ENCODE measurements at regions not wholly inside any gene's neighbourhood (a gene's known extent, or its start where the extent isn't known, plus 50 kb on each side); places are given as distances from the start of the nearest gene placed in this dataset.

DNA sequence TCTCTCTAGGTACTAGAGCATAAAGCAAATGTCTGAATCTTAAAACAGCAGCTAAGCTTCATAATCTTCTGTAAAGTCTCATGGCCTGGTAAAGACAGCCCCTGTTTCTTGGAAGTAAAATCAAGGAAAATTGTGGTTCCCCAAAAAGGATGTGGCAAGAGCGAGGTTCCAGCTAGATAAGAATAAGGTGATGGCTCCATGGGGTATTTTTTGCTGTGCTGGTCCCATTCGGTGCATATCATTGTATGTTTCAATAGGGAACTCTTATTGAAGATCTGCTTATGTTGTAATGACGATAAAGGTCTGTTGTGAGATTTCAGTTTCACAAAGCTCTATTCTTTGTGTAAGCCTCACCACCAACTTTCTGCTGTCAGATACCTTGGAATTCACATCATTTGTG, 316.9 kb upstream of the NOCT start:
- Mint-ChIP-seq H3K36me3 (ENCODE audit: insufficient read depth) (peaks cover 2% of the 10 kb centered on the region), H3K27me3 (peaks cover 24% of the 10 kb centered on the region), H3K4me1 (no peaks in the 10 kb centered on the region), H3K4me3 (no peak overlapping the region), H3K9me3 (no peaks in the 10 kb centered on the region), H3K27ac (ENCODE audit: low read depth) (no peak overlapping the region)
- ATAC-seq (replicated peaks; ENCODE audit: extremely low read depth, poor library complexity, severe bottlenecking): no peak
- DNase-seq (ENCODE audit: low spot score in 2 of 2): no peak

DNA sequence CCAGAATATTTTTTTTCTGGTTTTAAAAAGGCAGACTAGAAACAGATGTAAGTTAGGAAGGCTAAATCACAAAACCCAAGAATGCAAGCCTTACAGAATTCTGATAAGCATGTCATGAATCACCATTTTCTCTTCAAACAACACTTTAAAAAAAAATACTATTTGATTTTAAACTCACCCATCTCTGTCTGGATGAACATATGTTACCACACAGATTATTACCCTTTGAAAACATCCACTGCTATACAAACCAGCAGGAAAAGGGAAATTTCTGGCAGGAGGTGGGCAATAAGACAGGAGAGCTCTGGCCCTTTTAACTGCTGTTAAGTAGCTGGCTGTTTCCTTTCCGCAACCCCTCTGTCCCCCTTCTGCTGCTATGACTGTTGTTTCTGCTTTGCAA, 317.7 kb upstream of the NOCT start:
- Mint-ChIP-seq H3K27ac (ENCODE audit: low read depth) (no peak overlapping the region), H3K4me1 (no peaks in the 10 kb centered on the region), H3K9me3 (no peaks in the 10 kb centered on the region), H3K4me3 (no peak overlapping the region), H3K27me3 (peaks cover 24% of the 10 kb centered on the region), H3K36me3 (ENCODE audit: insufficient read depth) (peaks cover 2% of the 10 kb centered on the region)
- DNase-seq (ENCODE audit: low spot score in 2 of 2) (no peak), ATAC-seq (replicated peaks; ENCODE audit: extremely low read depth, poor library complexity, severe bottlenecking) (no peak)

DNA sequence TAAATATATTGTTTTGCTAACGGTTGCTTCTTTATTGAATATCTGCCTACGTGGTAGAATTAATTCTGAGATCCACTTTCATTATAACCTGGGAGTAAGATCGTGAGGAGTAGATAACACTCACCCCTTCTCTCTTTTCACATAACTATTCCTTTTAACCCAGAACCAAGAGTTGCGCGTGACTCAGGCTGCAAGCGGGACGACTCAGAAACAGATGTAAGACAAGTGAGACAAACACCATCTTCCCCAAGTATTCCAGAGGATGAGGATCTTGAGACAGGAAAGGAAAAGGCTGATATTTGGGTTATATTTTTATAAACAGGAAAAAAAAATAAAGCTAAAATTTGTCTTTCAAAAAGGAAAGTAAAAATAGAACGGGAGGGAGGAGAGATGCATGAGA, 318.8 kb upstream of the NOCT start:
- Mint-ChIP-seq H3K4me3 (no peak overlapping the region), H3K9me3 (no peaks in the 10 kb centered on the region), H3K27me3 (peaks cover 24% of the 10 kb centered on the region), H3K27ac (ENCODE audit: low read depth) (no peak overlapping the region), H3K4me1 (no peaks in the 10 kb centered on the region), H3K36me3 (ENCODE audit: insufficient read depth) (peaks cover 2% of the 10 kb centered on the region)
- no peak for ATAC-seq (replicated peaks; ENCODE audit: extremely low read depth, poor library complexity, severe bottlenecking)
- DNase-seq (ENCODE audit: low spot score in 2 of 2): no peak

DNA sequence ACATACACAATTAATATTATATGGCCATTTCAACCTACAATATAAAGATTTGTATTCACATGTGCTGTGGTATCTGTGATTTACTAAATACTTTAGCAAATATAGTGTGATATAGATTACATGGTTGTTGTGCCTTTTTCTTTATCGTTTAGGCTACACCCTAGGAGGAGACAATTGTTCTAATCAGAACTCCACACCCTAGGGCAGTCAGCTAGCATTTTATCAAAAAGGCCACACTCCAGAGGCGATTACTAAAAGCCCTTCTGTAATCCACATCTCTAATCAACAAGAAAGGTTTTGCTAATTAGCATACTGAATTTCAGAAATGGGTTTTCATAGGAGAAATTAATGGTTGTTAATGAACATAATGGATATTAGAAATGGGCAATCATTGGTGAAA, 319.5 kb upstream of the NOCT start:
- ATAC-seq (replicated peaks; ENCODE audit: extremely low read depth, poor library complexity, severe bottlenecking) (no peak), DNase-seq (ENCODE audit: low spot score in 2 of 2) (no peak)
- no peaks in the 10 kb centered on the region for H3K4me1 Mint-ChIP-seq
- H3K36me3 Mint-ChIP-seq (ENCODE audit: insufficient read depth): peaks cover 2% of the 10 kb centered on the region
- no peak overlapping the region for H3K27ac Mint-ChIP-seq (ENCODE audit: low read depth)
- H3K9me3 Mint-ChIP-seq: no peaks in the 10 kb centered on the region
- peaks cover 24% of the 10 kb centered on the region for H3K27me3 Mint-ChIP-seq
- no peak overlapping the region for H3K4me3 Mint-ChIP-seq

DNA sequence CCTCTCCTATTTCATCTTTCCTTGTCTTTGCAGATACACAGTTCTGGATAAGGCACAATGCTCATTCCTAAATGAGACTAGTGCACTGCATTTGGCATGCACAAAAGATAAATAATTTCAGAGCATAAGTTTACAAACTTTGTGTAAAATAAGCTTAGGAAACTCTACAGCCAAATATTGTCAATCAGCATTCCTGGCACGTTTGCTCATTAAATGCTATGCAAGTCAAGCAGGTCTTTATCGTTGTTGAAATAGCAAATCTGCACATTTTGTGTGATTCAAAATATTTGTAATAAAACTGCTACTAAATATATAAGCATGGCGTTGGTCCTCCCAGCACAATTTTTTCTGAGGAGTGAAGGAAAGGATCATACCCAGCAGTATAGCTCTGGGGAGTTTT, 322.1 kb upstream of the NOCT start:
- Mint-ChIP-seq H3K9me3 (no peaks in the 10 kb centered on the region), H3K4me1 (no peaks in the 10 kb centered on the region), H3K4me3 (no peak overlapping the region), H3K27me3 (peaks cover 30% of the 10 kb centered on the region), H3K27ac (ENCODE audit: low read depth) (no peak overlapping the region), H3K36me3 (ENCODE audit: insufficient read depth) (peaks cover 2% of the 10 kb centered on the region)
- no peak for ATAC-seq (replicated peaks; ENCODE audit: extremely low read depth, poor library complexity, severe bottlenecking)
- no peak for DNase-seq (ENCODE audit: low spot score in 2 of 2)

DNA sequence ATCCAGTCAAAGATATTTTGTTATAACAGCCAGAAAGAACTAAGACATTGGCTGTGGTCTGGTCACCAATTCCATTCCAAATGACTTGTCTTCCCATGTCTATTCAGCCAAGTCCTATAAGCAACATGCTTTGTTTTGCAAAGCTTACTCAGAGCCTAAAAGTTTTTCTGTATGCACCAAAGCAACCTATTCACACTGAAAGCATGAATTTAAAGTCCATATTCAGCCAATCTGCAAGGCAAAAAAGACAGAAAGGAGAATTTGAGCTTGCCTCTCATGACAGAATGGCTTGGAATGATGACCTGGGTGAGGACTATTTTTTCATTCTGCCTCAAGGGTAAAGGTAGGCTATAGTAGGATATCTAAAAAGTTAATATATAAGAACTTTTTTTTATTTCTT, 323.2 kb upstream of the NOCT start:
- peaks cover 37% of the 10 kb centered on the region for H3K27me3 Mint-ChIP-seq
- H3K4me1 Mint-ChIP-seq: no peaks in the 10 kb centered on the region
- ATAC-seq (replicated peaks; ENCODE audit: extremely low read depth, poor library complexity, severe bottlenecking) (no peak), DNase-seq (ENCODE audit: low spot score in 2 of 2) (no peak)
- peaks cover 2% of the 10 kb centered on the region for H3K36me3 Mint-ChIP-seq (ENCODE audit: insufficient read depth)
- H3K27ac Mint-ChIP-seq (ENCODE audit: low read depth): no peak overlapping the region
- H3K4me3 Mint-ChIP-seq: no peak overlapping the region
- H3K9me3 Mint-ChIP-seq: no peaks in the 10 kb centered on the region

DNA sequence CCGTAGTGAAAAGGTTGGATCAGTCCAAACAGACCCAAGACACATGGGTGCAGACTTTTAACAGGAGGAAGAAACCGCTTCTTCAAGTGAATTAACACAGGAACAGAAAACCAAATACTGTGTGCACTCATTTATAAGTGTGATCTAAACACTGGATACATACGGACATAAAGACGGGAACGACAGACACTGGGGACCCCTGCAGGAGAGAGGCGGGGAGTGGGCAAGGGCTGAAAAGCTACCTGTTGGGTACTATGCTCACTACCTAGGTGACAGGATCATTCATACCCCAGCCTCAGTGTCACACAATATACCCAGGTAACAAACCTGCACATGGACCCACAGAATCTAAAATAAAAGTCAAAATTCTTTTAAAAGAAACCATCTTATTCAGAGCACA, 326.0 kb upstream of the NOCT start:
- DNase-seq (ENCODE audit: low spot score in 2 of 2) (no peak), ATAC-seq (replicated peaks; ENCODE audit: extremely low read depth, poor library complexity, severe bottlenecking) (no peak)
- H3K4me3 Mint-ChIP-seq: no peak overlapping the region
- no peaks in the 10 kb centered on the region for H3K36me3 Mint-ChIP-seq (ENCODE audit: insufficient read depth)
- H3K9me3 Mint-ChIP-seq: no peaks in the 10 kb centered on the region
- no peak overlapping the region for H3K27ac Mint-ChIP-seq (ENCODE audit: low read depth)
- H3K27me3 Mint-ChIP-seq: peaks cover 34% of the 10 kb centered on the region
- H3K4me1 Mint-ChIP-seq: no peaks in the 10 kb centered on the region

DNA sequence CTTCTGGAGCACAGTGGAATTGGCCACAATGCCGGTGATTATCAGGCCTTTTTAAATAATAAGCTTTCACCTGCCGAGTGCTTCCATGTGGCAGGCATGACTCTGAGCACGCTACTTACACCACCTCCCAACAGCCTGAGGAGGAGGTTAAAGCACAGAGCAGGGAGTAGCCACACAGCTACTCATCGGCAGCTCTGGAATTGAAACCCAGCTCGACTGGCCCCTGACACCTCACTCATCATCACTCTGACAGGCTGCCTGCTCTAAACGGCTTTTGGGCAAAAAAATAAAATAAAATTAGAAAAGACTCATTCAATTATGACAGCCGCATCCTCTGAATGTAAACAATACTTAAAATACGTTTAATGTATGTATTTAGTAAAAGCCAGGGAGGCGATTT, 326.4 kb upstream of the NOCT start:
- Mint-ChIP-seq H3K9me3 (no peaks in the 10 kb centered on the region), H3K4me1 (no peaks in the 10 kb centered on the region), H3K27ac (ENCODE audit: low read depth) (no peak overlapping the region), H3K27me3 (peaks cover 31% of the 10 kb centered on the region), H3K4me3 (no peak overlapping the region), H3K36me3 (ENCODE audit: insufficient read depth) (no peaks in the 10 kb centered on the region)
- ATAC-seq (replicated peaks; ENCODE audit: extremely low read depth, poor library complexity, severe bottlenecking) (no peak), DNase-seq (ENCODE audit: low spot score in 2 of 2) (no peak)

DNA sequence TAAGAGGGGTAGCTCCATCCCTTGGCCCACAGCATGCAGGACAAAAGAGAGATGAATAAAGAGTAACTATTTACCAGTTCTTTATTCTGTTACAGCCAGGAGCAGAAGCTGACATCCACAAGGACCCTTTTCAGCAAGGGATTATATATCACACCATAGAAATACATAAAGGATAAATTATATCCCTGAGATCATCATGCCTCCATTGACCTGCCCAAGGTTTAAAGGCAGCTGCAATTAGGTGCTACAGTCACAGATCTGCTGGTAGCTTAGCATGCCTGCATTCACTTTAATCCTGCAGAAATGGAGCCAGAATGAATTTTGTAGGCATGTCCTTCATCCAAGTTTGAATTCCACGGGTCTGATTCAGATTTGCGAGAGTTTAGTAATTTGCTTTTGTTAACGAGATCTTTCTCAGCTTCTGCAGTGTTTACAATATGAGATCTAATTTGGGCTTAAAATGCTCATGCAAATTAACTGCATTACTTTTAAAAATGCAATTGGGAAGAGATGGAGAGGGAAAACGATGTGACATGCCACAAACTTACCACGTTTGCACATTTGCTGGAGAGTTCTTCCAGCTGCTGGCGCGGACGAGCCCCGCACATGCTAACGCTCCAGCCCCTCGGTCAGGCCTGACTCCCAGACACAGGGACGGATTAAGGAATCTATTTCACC, 327.0 kb upstream of the NOCT start:
- Mint-ChIP-seq H3K36me3 (ENCODE audit: insufficient read depth) (no peaks in the 10 kb centered on the region), H3K27me3 (peaks cover 31% of the 10 kb centered on the region), H3K9me3 (no peaks in the 10 kb centered on the region), H3K27ac (ENCODE audit: low read depth) (no peak overlapping the region), H3K4me1 (no peaks in the 10 kb centered on the region), H3K4me3 (no peak overlapping the region)
- no peak for DNase-seq (ENCODE audit: low spot score in 2 of 2)
- ATAC-seq (replicated peaks; ENCODE audit: extremely low read depth, poor library complexity, severe bottlenecking): no peak

DNA sequence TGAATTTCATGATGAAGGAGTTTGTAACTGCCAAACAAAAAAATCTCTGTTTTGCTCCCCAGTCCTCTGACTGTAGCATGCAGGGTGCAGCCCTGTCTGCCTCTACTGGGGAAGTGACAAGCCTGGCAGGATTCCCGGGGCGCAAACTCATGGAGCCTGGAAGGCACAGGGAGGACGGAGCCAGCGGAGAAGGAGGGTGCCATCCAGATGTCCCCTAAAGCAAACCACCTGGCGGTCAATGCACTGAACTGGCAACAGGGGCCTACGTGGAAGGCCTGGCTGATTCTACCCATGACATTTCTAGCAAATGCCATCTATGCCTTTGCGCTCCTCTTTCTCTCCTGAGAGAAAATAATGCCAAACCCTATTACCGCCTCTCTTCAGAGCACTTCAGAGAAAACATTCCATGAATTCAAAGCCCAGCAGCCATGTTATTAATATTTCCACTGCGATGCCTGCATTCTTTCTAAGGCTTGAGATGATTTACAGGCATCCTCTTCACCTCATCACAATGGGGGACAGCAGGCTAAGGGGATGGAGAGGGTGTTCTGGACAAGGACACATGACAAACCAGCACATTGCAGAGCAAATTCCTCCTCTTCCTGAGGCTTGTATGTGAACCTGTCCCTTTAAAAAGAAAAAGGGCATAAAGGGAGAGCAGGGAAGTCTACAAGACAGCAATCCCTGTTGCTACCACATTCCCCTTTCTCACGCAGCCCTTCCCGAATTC, 329.3 kb upstream of the NOCT start:
- no peaks in the 10 kb centered on the region for H3K9me3 Mint-ChIP-seq
- DNase-seq (ENCODE audit: low spot score in 2 of 2): no peak
- no peak overlapping the region for H3K4me3 Mint-ChIP-seq

DNA sequence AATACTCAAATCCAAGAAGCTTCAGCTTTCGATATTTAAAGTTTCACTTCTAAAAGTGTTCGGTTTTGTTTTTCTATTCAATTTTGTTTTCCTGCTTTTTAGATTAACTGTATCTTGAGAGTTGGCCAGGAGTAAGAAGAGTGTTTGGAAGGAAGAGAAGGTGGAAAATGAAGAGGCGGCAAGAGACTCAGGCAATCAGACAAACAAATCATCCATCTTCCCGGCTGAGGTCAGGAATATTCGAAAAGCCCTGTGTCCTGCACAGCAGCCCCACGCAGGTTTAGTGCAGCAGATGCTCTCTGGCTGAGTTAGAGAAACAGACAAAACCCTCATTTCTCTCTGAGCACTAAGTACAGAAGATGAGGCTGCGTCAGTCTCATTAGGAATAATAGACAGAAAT, 330.3 kb upstream of the NOCT start:
- Mint-ChIP-seq H3K27ac (ENCODE audit: low read depth) (no peak overlapping the region), H3K27me3 (peaks cover 44% of the 10 kb centered on the region), H3K4me1 (no peaks in the 10 kb centered on the region), H3K9me3 (no peaks in the 10 kb centered on the region), H3K36me3 (ENCODE audit: insufficient read depth) (no peaks in the 10 kb centered on the region), H3K4me3 (no peak overlapping the region)
- no peak for ATAC-seq (replicated peaks; ENCODE audit: extremely low read depth, poor library complexity, severe bottlenecking)
- no peak for DNase-seq (ENCODE audit: low spot score in 2 of 2)

More for the DNA sequence above, 329.3 kb upstream of the NOCT start:
- Mint-ChIP-seq H3K4me1 (no peaks in the 10 kb centered on the region), H3K27ac (ENCODE audit: low read depth) (no peak overlapping the region), H3K27me3 (peaks cover 44% of the 10 kb centered on the region), H3K36me3 (ENCODE audit: insufficient read depth) (no peaks in the 10 kb centered on the region)
- ATAC-seq (replicated peaks; ENCODE audit: extremely low read depth, poor library complexity, severe bottlenecking): no peak

DNA sequence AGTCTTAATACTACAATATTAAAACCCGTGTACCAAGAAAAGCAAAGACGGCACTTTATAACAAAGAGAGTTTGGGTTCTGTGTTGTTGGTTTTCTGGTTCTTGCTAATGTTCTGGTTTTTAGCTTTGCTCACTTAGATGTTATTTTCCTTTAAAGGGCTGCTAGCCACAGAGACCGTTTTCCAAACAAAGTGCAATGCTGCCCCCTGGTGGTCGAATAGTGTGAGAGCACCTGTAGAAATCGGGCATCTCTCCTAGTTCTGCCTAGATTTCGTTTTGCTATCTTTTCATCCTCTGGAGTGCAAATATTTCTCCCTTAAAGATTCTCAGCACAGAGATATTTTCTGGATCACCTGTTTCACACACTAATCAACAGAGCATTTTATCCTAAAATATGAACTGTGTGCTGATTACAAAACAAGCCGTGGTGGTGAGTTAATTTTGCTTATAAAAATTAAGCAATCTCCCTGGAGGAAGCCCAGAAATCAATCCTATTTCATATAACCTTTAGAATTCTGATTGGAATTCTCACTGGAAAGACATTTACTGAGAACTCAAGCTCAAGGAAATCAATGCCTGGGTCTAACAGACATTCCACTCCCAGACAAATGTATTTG, 334.5 kb upstream of the NOCT start:
- H3K27ac Mint-ChIP-seq (ENCODE audit: low read depth): no peak overlapping the region
- H3K4me1 Mint-ChIP-seq: no peaks in the 10 kb centered on the region
- no peak for ATAC-seq (replicated peaks; ENCODE audit: extremely low read depth, poor library complexity, severe bottlenecking)

DNA sequence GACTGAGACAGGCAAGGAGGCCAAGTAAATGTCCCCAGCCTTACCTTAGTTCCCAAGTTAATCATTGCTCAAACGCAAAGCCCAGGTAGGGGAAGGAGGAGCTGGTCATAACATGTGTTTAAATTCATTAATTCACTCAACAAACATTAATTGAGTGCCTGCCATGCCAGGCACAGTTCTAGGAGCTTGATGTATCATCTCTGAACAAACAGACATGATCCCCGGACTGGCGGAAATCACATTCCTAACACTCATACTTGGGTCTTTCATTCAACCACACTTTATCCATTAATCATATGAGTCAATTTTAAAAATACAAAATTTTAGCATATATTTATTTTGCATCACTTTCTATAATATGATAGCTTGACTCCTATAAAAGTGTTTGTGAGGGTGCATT, 335.3 kb upstream of the NOCT start:
- Mint-ChIP-seq H3K4me3 (no peak overlapping the region), H3K27ac (ENCODE audit: low read depth) (no peak overlapping the region), H3K27me3 (peaks cover 25% of the 10 kb centered on the region), H3K9me3 (no peaks in the 10 kb centered on the region), H3K36me3 (ENCODE audit: insufficient read depth) (no peaks in the 10 kb centered on the region), H3K4me1 (no peaks in the 10 kb centered on the region)
- ATAC-seq (replicated peaks; ENCODE audit: extremely low read depth, poor library complexity, severe bottlenecking) (no peak), DNase-seq (ENCODE audit: low spot score in 2 of 2) (no peak)

More for the DNA sequence above, 334.5 kb upstream of the NOCT start:
- DNase-seq (ENCODE audit: low spot score in 2 of 2): peak; percentile 28 to 51
- Mint-ChIP-seq H3K4me3 (no peak overlapping the region), H3K27me3 (peaks cover 33% of the 10 kb centered on the region), H3K9me3 (no peaks in the 10 kb centered on the region), H3K36me3 (ENCODE audit: insufficient read depth) (no peaks in the 10 kb centered on the region)
